ENCODE measurements at regions not wholly inside any gene's neighbourhood (a gene's known extent, or its start where the extent isn't known, plus 50 kb on each side); places are given as distances from the start of the nearest gene placed in this dataset.

- no peaks in the 10 kb centered on the region for H3K79me2 ChIP-seq (ENCODE audit: insufficient read depth)
- no peak for TF ChIP-seq EZH2phosphoT487 (IDR thresholded peaks at IDR 0.05; ENCODE audit: insufficient read depth, low read depth)
- TF ChIP-seq EZH2 (IDR thresholded peaks at IDR 0.05; ENCODE audit: insufficient read depth, poor library complexity, severe bottlenecking) = no peak
- H3K27me3 ChIP-seq (replicated peaks; ENCODE audit: insufficient read depth) = no peaks in the 10 kb centered on the region
- H3K4me2 ChIP-seq (ENCODE audit: unreplicated experiment) = no peak overlapping the region
- no peak overlapping the region for H3K4me3 ChIP-seq
- no peak overlapping the region for H3K9ac ChIP-seq
- H3K36me3 ChIP-seq (ENCODE audit: low read depth) = no peaks in the 10 kb centered on the region
- H3K9me2 ChIP-seq (ENCODE audit: insufficient read depth) = no peaks in the 10 kb centered on the region
- in situ Hi-C loops (cut with MboI) = no loop called here
- WGBS, 2 experiments (ENCODE audit: low coverage in 1 of 2, low lambda C conversion rate in 2 of 2, missing lambda C conversion rate in 2 of 2) = 5 to 13% methylated on average over 1 of the region's 1 CpG
- no peak overlapping the region for H2AFZ ChIP-seq
- no peaks in the 10 kb centered on the region for H3K9me3 ChIP-seq (ENCODE audit: low read depth)
- no peaks in the 10 kb centered on the region for H4K20me1 ChIP-seq (ENCODE audit: insufficient read depth)
- no peaks in the 10 kb centered on the region for H3F3A ChIP-seq (ENCODE audit: insufficient read depth)
- no peak for DNase-seq
- H3K4me1 ChIP-seq (ENCODE audit: insufficient read depth) = no peaks in the 10 kb centered on the region
- no peak overlapping the region for H3K27ac ChIP-seq
Observed at GRCh38 chr1:239507826-239508225, 121.5 kb downstream of the CHRM3 start.

- no peaks in the 10 kb centered on the region for H3F3A ChIP-seq (ENCODE audit: insufficient read depth)
- H4K20me1 ChIP-seq (ENCODE audit: insufficient read depth) = no peaks in the 10 kb centered on the region
- no peak for DNase-seq
- H2AFZ ChIP-seq = no peak overlapping the region
- no peak overlapping the region for H3K4me2 ChIP-seq (ENCODE audit: unreplicated experiment)
- H3K4me1 ChIP-seq (ENCODE audit: insufficient read depth) = no peaks in the 10 kb centered on the region
- no peak for TF ChIP-seq EZH2 (IDR thresholded peaks at IDR 0.05; ENCODE audit: insufficient read depth, poor library complexity, severe bottlenecking)
- TF ChIP-seq EZH2phosphoT487 (IDR thresholded peaks at IDR 0.05; ENCODE audit: insufficient read depth, low read depth) = no peak
- WGBS, 2 experiments (ENCODE audit: low coverage in 1 of 2, low lambda C conversion rate in 2 of 2, missing lambda C conversion rate in 2 of 2) = 2 to 3% methylated on average over 2 of the region's 2 CpGs
- in situ Hi-C loops (cut with MboI) = no loop called here
- H3K27ac ChIP-seq = no peak overlapping the region
- H3K4me3 ChIP-seq = no peak overlapping the region
- no peak overlapping the region for H3K9ac ChIP-seq
- H3K9me2 ChIP-seq (ENCODE audit: insufficient read depth) = no peaks in the 10 kb centered on the region
- H3K79me2 ChIP-seq (ENCODE audit: insufficient read depth) = no peaks in the 10 kb centered on the region
- no peaks in the 10 kb centered on the region for H3K27me3 ChIP-seq (replicated peaks; ENCODE audit: insufficient read depth)
- no peaks in the 10 kb centered on the region for H3K9me3 ChIP-seq (ENCODE audit: low read depth)
- no peaks in the 10 kb centered on the region for H3K36me3 ChIP-seq (ENCODE audit: low read depth)
Observed at GRCh38 chr1:239511875-239512274, 125.5 kb downstream of the CHRM3 start.

- Histone ChIP-seq H3K4me1 (ENCODE audit: insufficient read depth) (no peaks in the 10 kb centered on the region), H3K9me2 (ENCODE audit: insufficient read depth) (no peaks in the 10 kb centered on the region), H2AFZ (no peak overlapping the region), H3K36me3 (ENCODE audit: low read depth) (no peaks in the 10 kb centered on the region), H3K27me3 (replicated peaks; ENCODE audit: insufficient read depth) (no peaks in the 10 kb centered on the region), H3K9ac (no peak overlapping the region), H4K20me1 (ENCODE audit: insufficient read depth) (no peaks in the 10 kb centered on the region), H3K4me2 (ENCODE audit: unreplicated experiment) (no peak overlapping the region), H3K9me3 (ENCODE audit: low read depth) (no peaks in the 10 kb centered on the region), H3K79me2 (ENCODE audit: insufficient read depth) (no peaks in the 10 kb centered on the region), H3K27ac (no peak overlapping the region), H3K4me3 (no peak overlapping the region), H3F3A (ENCODE audit: insufficient read depth) (no peaks in the 10 kb centered on the region)
- in situ Hi-C loops (cut with MboI) = no loop called here
- TF ChIP-seq EZH2 (IDR thresholded peaks at IDR 0.05; ENCODE audit: insufficient read depth, poor library complexity, severe bottlenecking) = no peak
- no peak for TF ChIP-seq EZH2phosphoT487 (IDR thresholded peaks at IDR 0.05; ENCODE audit: insufficient read depth, low read depth)
- no peak for DNase-seq
- WGBS, 2 experiments (ENCODE audit: low coverage in 1 of 2, low lambda C conversion rate in 2 of 2, missing lambda C conversion rate in 2 of 2) = 21 to 26% methylated on average over 9 of the region's 9 CpGs
Observed at GRCh38 chr1:239516579-239516978, 130.2 kb downstream of the CHRM3 start.

DNA sequence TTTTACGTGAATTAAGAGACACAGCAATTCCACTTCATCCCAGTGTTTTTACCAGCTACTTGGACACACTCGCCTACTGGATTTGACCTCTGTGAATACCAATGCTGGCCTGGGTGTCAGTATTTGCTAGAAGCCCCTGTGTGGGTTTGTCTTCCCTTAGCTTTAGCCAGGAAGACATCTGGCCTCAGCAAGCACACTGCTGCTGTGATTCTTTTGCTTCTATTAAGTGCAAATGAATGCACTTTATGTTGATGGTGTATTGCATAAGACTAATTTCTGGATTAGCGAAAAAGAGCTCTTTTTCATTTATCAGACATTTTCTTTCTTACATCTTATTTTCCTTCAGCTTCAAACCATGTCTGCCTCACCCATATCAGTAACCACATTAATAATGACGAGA lies 140.0 kb downstream of the CHRM3 start:
- H3K4me2 ChIP-seq (ENCODE audit: unreplicated experiment) = no peak overlapping the region
- no peak for DNase-seq
- 14% methylated on average over 4 of the region's 4 CpGs for WGBS, 2 experiments (ENCODE audit: low coverage in 1 of 2, low lambda C conversion rate in 2 of 2, missing lambda C conversion rate in 2 of 2)
- H3K9ac ChIP-seq = no peak overlapping the region
- no peaks in the 10 kb centered on the region for H3K27me3 ChIP-seq (replicated peaks; ENCODE audit: insufficient read depth)
- no peak for TF ChIP-seq EZH2phosphoT487 (IDR thresholded peaks at IDR 0.05; ENCODE audit: insufficient read depth, low read depth)
- no peak for TF ChIP-seq EZH2 (IDR thresholded peaks at IDR 0.05; ENCODE audit: insufficient read depth, poor library complexity, severe bottlenecking)
- H3K4me3 ChIP-seq = no peak overlapping the region
- H3K4me1 ChIP-seq (ENCODE audit: insufficient read depth) = no peaks in the 10 kb centered on the region
- no peaks in the 10 kb centered on the region for H3K36me3 ChIP-seq (ENCODE audit: low read depth)
- H2AFZ ChIP-seq = no peak overlapping the region
- no peaks in the 10 kb centered on the region for H3K9me2 ChIP-seq (ENCODE audit: insufficient read depth)
- H3K9me3 ChIP-seq (ENCODE audit: low read depth) = no peaks in the 10 kb centered on the region
- no peaks in the 10 kb centered on the region for H3K79me2 ChIP-seq (ENCODE audit: insufficient read depth)
- no peaks in the 10 kb centered on the region for H4K20me1 ChIP-seq (ENCODE audit: insufficient read depth)
- no peak overlapping the region for H3K27ac ChIP-seq
- no peaks in the 10 kb centered on the region for H3F3A ChIP-seq (ENCODE audit: insufficient read depth)
- in situ Hi-C loops (cut with MboI) = no loop called here

GRCh38 chr1:239527051-239527693 lies 140.8 kb downstream of the CHRM3 start:
- no peak overlapping the region for H3K4me2 ChIP-seq (ENCODE audit: unreplicated experiment)
- no peak for DNase-seq

More at GRCh38 chr1:239527051-239527693, 140.8 kb downstream of the CHRM3 start:
- Histone ChIP-seq H3K36me3 (ENCODE audit: low read depth) (no peaks in the 10 kb centered on the region), H3K9me2 (ENCODE audit: insufficient read depth) (no peaks in the 10 kb centered on the region), H3K27ac (no peak overlapping the region), H3F3A (ENCODE audit: insufficient read depth) (no peaks in the 10 kb centered on the region), H3K9ac (no peak overlapping the region), H3K4me1 (ENCODE audit: insufficient read depth) (no peaks in the 10 kb centered on the region), H4K20me1 (ENCODE audit: insufficient read depth) (no peaks in the 10 kb centered on the region), H2AFZ (no peak overlapping the region), H3K9me3 (ENCODE audit: low read depth) (no peaks in the 10 kb centered on the region), H3K4me3 (no peak overlapping the region), H3K79me2 (ENCODE audit: insufficient read depth) (no peaks in the 10 kb centered on the region), H3K27me3 (replicated peaks; ENCODE audit: insufficient read depth) (no peaks in the 10 kb centered on the region)
- WGBS, 2 experiments (ENCODE audit: low coverage in 1 of 2, low lambda C conversion rate in 2 of 2, missing lambda C conversion rate in 2 of 2) = 14 to 20% methylated on average over 3 of the region's 3 CpGs
- TF ChIP-seq EZH2phosphoT487 (IDR thresholded peaks at IDR 0.05; ENCODE audit: insufficient read depth, low read depth) (no peak), EZH2 (IDR thresholded peaks at IDR 0.05; ENCODE audit: insufficient read depth, poor library complexity, severe bottlenecking) (no peak)
- in situ Hi-C loops (cut with MboI) = no loop called here

Data from GM23248 (cell line).